ES-I3 (cell line): ENCODE measurements at regions not wholly inside any gene's neighbourhood (a gene's known extent, or its start where the extent isn't known, plus 50 kb on each side); places are given as distances from the start of the nearest gene placed in this dataset.
"Not testable (repeated sequence)": the region's sequence is repeated elsewhere in the genome, so short reads cannot be mapped to it uniquely, and the experiment has no call there.

ENCODE experiments used
- H3K36me3 ChIP-seq: 2 replicates; pipeline ENCODE4 v1.6.1; 2013; ENCODE audit warnings: mild to moderate bottlenecking, low read length, control low read depth, moderate library complexity; ENCODE audit not compliant: insufficient read depth
- H3K4me1 ChIP-seq: 2 replicates; pipeline ENCODE4 v1.6.1; 2013; ENCODE audit warnings: mild to moderate bottlenecking, control low read depth, low read length; ENCODE audit not compliant: insufficient read depth
- H3K9ac ChIP-seq: 2 replicates; pipeline ENCODE4 v1.6.1; 2013; ENCODE audit warnings: low read depth, mild to moderate bottlenecking, low read length, moderate library complexity
- H3K9me3 ChIP-seq: 2 replicates; pipeline ENCODE4 v1.6.1; 2013; ENCODE audit warnings: mild to moderate bottlenecking, low read length, moderate library complexity; ENCODE audit not compliant: control insufficient read depth, insufficient read depth

DNA sequence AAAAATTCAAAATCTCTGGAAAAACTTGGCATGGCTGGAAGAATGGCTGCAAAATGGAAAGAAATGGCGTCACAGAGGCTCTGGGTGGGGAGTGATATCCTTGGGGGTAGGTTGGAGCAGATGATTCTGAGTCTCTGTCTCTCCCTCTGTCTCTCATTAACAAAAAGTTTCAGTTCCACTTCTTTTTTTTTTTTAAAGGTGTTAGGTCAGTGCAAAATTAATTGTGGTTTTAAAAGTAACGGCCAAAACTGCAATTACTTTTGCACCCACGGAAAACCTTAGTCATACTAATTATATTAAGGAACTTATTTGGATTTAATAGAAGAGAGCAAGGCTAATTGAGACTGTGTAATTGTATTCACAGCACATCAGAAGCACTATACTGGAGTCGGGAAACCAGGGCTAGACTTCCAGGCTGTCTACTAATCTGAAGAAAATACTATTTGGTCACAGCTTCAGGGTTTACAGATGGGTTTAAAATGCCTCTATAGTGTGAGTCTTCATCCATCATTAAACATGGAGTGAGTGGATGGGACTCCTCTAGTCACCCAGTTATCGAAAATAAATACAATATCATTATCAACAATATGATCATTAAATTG lies 289.1 kb upstream of the PLD5 start:
- H3K9ac ChIP-seq, result no peak overlapping the region
- H3K9me3 ChIP-seq, result no peaks in the 10 kb centered on the region; the same call in 1 of the 2 replicates
- no peaks in the 10 kb centered on the region for H3K4me1 ChIP-seq
- H3K36me3 ChIP-seq, result no peaks in the 10 kb centered on the region

GRCh38 chr1:242811092-242811840 lies 286.8 kb upstream of the PLD5 start:
- no peaks in the 10 kb centered on the region; the same call in 1 of the 2 replicates for H3K9me3 ChIP-seq
- H3K4me1 ChIP-seq, result no peaks in the 10 kb centered on the region
- no peaks in the 10 kb centered on the region for H3K36me3 ChIP-seq
- H3K9ac ChIP-seq, result no peak overlapping the region

DNA sequence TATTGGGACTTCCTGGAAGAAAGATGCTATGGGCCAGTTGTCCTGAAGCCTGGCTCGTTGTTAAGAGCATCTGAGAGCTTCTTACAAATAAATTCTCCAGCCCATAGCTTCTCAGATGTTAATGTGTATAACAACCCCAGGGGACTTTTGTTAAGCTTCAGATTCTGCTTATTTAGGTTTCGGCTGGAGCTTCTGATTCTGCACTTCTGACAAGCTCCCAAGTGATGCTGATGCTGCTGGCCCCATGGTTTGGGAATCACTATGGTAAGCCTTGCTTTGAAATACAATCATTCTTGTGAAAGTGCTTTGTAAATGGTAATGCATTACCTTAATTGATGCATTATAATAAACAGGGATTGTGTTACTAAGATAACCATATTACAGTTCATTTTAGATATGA lies 281.8 kb upstream of the PLD5 start:
- Histone ChIP-seq H3K9me3 (no peaks in the 10 kb centered on the region; the same call in 1 of the 2 replicates), H3K9ac (no peak overlapping the region), H3K4me1 (no peaks in the 10 kb centered on the region), H3K36me3 (no peaks in the 10 kb centered on the region)

DNA sequence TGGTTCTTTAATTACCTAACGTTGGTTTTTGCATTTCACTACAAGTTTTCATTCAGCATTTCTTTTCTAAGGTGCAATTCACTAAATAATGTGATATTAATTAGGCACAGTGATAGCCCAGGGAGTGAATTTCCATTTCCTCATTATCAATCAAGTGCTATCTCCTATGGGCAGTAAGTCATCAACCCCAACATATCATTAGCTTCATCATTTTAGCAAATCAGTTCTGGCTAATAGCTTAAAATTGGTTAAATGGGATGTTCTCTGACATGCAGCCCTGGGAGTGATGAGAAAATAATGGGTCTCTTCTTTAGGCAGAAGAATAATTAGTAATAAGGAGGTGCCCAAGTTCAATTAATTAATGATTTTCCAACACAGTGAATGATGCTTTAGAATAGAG lies 280.9 kb upstream of the PLD5 start:
- not testable (repeated sequence) for H3K9ac ChIP-seq, H3K4me1 ChIP-seq, H3K36me3 ChIP-seq, H3K9me3 ChIP-seq

DNA sequence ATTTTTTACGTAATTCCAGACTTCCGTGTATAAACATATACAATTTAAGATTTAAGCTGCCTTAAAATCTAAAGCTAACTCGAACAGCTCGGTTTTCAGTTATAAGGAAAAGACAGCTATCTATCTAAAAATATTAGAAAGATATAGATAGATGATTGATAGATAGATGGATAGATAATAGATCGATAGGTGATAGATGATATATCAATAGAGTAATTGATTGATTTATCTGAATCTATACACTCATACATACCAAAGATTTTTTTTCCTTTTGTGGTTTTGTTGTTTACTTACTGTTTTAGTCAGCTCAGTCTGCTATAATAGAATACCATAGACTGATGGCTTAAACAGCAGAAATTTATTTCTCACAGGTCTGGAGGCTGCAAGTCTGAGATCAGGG lies 278.5 kb upstream of the PLD5 start:
- Histone ChIP-seq H3K9me3 (no peaks in the 10 kb centered on the region), H3K36me3 (no peaks in the 10 kb centered on the region), H3K4me1 (no peaks in the 10 kb centered on the region), H3K9ac (no peak overlapping the region)

DNA sequence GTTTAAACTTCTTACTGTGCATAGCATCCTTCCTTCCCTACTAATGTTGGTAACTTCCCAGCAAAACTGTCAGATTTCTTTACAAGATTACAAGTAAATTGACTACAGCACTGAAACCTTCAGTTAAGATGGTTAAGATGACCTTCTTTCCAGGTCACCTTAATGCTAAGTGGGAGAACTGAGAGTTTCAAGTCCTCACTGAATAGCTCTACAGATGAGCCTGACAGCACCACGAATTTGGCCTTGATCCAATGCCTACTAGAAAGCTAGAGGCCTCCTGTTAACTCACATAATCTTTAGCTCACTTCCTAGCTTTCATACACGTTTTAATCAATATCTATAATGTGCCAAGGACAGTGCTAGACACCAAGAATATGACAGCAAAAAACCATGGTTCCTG lies 276.0 kb upstream of the PLD5 start:
- H3K9ac ChIP-seq, result no peak overlapping the region
- H3K4me1 ChIP-seq, result no peaks in the 10 kb centered on the region
- no peaks in the 10 kb centered on the region for H3K9me3 ChIP-seq
- no peaks in the 10 kb centered on the region for H3K36me3 ChIP-seq

- Histone ChIP-seq H3K9ac (no peak overlapping the region), H3K4me1 (no peaks in the 10 kb centered on the region), H3K9me3 (no peaks in the 10 kb centered on the region), H3K36me3 (no peaks in the 10 kb centered on the region)
Observed at GRCh38 chr1:242797856-242798255, 273.4 kb upstream of the PLD5 start.

DNA sequence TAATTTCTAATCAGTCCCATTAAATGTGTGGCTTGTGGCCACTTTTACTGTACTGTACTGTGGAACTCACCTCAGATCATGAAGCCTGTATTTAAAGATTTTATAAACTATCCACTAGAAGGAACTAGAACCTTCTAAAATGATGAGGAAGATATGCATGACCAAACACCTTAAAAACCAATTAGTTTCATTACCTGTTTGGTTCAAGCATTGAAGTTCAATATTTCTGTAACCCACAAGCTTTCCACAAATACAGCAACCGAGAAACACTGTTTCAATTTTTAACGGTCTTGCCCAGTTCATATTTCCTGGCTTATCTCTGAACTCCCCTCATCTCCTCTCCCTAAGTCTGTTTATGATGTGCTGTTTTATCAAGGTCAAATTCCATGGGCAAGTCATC lies 264.3 kb upstream of the PLD5 start:
- Histone ChIP-seq H3K4me1 (peaks cover 6% of the 10 kb centered on the region; the same call in 1 of the 2 replicates), H3K9me3 (no peaks in the 10 kb centered on the region), H3K9ac (no peak overlapping the region)

GRCh38 chr1:242787968-242788367 lies 263.5 kb upstream of the PLD5 start:
- Histone ChIP-seq H3K4me1 (peaks cover 6% of the 10 kb centered on the region; the same call in 1 of the 2 replicates), H3K9me3 (no peaks in the 10 kb centered on the region), H3K9ac (no peak overlapping the region)

More for the DNA sequence above, 264.3 kb upstream of the PLD5 start:
- H3K36me3 ChIP-seq, result no peaks in the 10 kb centered on the region

DNA sequence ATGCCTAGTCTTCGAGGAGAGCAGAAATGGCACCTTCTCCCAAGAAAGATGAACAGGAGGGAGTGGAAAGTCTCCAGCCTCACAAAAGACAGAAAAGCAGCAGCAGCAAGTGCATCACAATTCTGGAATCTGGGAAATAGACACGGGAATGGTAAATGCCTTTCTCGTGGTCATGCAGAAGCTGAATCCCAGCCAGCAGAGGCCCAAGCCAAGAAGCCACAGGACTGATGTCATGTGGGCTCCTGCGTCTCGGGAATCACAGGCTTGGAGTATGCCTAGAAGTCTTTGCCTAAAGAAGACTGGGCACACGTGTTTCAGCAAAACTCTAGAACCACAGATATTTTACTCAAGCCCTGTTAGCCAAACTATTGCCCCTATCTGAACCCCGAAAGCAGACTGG lies 260.3 kb upstream of the PLD5 start:
- peaks cover 6% of the 10 kb centered on the region; the same call in 1 of the 2 replicates for H3K4me1 ChIP-seq
- H3K9me3 ChIP-seq, result no peaks in the 10 kb centered on the region
- no peaks in the 10 kb centered on the region for H3K36me3 ChIP-seq

More at GRCh38 chr1:242787968-242788367, 263.5 kb upstream of the PLD5 start:
- H3K36me3 ChIP-seq, result no peaks in the 10 kb centered on the region

GRCh38 chr1:242784084-242784483 lies 259.6 kb upstream of the PLD5 start:
- Histone ChIP-seq H3K4me1 (peaks cover 6% of the 10 kb centered on the region; the same call in 1 of the 2 replicates), H3K36me3 (no peaks in the 10 kb centered on the region), H3K9ac (no peak overlapping the region), H3K9me3 (no peaks in the 10 kb centered on the region)

More for the DNA sequence above, 260.3 kb upstream of the PLD5 start:
- no peak overlapping the region for H3K9ac ChIP-seq

DNA sequence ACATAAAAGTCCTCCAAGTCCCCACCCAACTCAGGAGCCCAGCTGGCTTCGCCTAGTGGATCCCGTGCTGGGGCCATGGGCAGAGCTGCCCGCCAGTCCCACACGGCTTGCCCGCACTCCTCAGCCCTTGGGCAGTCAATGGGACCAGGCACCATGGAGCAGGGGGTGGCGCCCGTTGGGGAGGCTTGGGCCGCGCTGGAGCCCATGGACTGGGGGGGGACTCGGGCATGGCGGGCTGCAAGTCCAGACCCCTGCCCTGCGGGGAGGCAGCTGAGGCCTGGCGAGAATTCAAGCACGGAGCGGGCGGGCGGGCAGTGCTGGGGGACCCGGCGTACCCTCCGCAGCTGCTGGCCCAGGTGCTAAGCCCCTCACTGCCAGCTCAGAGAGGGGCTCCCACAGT lies 249.8 kb upstream of the PLD5 start:
- no peaks in the 10 kb centered on the region for H3K36me3 ChIP-seq
- no peaks in the 10 kb centered on the region for H3K4me1 ChIP-seq
- no peak overlapping the region for H3K9ac ChIP-seq
- H3K9me3 ChIP-seq, result no peaks in the 10 kb centered on the region

GRCh38 chr1:242770366-242770765 lies 245.9 kb upstream of the PLD5 start:
- H3K9ac ChIP-seq, result no peak overlapping the region
- no peaks in the 10 kb centered on the region for H3K9me3 ChIP-seq
- H3K36me3 ChIP-seq, result no peaks in the 10 kb centered on the region
- H3K4me1 ChIP-seq, result no peaks in the 10 kb centered on the region

DNA sequence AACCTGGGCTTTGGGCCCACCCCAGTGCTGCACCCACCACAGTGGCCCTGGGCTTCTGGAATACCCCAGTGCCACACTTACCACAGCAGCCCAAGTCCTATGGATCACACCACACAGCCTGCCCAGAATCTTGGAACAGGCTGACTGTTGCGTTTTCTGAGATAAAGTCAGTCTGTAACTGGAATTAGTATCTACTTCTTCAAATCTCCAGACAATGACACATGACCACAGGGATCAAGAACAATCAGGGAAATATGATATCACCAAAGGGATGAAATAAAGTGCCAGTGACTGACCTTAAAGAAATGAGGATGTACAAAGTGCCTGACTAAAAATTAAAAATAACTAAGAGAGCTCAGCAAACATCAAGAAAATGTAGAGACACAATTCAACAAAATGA lies 239.7 kb upstream of the PLD5 start:
- no peak overlapping the region for H3K9ac ChIP-seq
- H3K4me1 ChIP-seq, result no peaks in the 10 kb centered on the region
- H3K36me3 ChIP-seq, result no peaks in the 10 kb centered on the region
- H3K9me3 ChIP-seq, result no peaks in the 10 kb centered on the region

GRCh38 chr1:242761556-242761955 lies 237.1 kb upstream of the PLD5 start:
- H3K9me3 ChIP-seq, result no peaks in the 10 kb centered on the region
- no peaks in the 10 kb centered on the region for H3K36me3 ChIP-seq
- no peaks in the 10 kb centered on the region for H3K4me1 ChIP-seq

More at GRCh38 chr1:242761556-242761955, 237.1 kb upstream of the PLD5 start:
- no peak overlapping the region for H3K9ac ChIP-seq
